Breast epithelium (tissue), 4 donors: ENCODE measurements at regions not wholly inside any gene's neighbourhood (a gene's known extent, or its start where the extent isn't known, plus 50 kb on each side); places are given as distances from the start of the nearest gene placed in this dataset.

Experiments
- DNase-seq, 2 donors: peaks; one replicate each; pipeline ENCODE4 v3.0.0-alpha.2; 2019; ENCODE audit warnings: low spot score in 2 of 2
- H3K27ac ChIP-seq, 2 donors: fragments of 200-600 bp; sonication (generic) in 1 of 2; one replicate each; pipeline ENCODE4 v1.5.1; 2016 to 2019; ENCODE audit warnings: mild to moderate bottlenecking in 1 of 2
- H3K27me3 ChIP-seq, 2 donors: fragments of 200-600 bp; sonication (generic) in 1 of 2; one replicate each; pipeline versions ENCODE4 v1.5.1 to v1.6.0; 2017 to 2019; ENCODE audit warnings: control low read depth in 1 of 2, mild to moderate bottlenecking in 1 of 2
- H3K36me3 ChIP-seq: fragments of 200-600 bp; one replicate; pipeline ENCODE4 v1.5.1; 2019
- H3K4me1 ChIP-seq, 2 donors: fragments of 200-600 bp; sonication (generic); one replicate each; pipeline ENCODE4 v1.5.1; 2016 to 2019; ENCODE audit warnings: control low read depth in 1 of 2
- H3K4me3 ChIP-seq, 3 donors: fragments of 200-600 bp; sonication (generic); 1 replicate in 2 of 3; 2 replicates in 1 of 3; pipeline ENCODE4 v1.5.1; 2016 to 2019; ENCODE audit warnings: mild to moderate bottlenecking in 3 of 3, moderate library complexity in 2 of 3
- H3K9me3 ChIP-seq, 2 donors: fragments of 200-600 bp; sonication (generic) in 1 of 2; one replicate each; pipeline ENCODE4 v1.5.1; 2016 to 2019; ENCODE audit warnings: control low read depth in 1 of 2
- CTCF ChIP-seq, 3 donors: fragments of 450-650 bp; IDR thresholded peaks; one replicate each; pipeline ENCODE4 v1.5.1; 2016 to 2017; ENCODE audit warnings: antibody characterized with exemption in 3 of 3, mild to moderate bottlenecking in 3 of 3, moderate library complexity in 3 of 3
- POLR2A ChIP-seq: fragments of 450-650 bp; IDR thresholded peaks from one replicate; pipeline ENCODE4 v1.6.1; 2016; ENCODE audit warnings: antibody characterized with exemption, mild to moderate bottlenecking, moderate library complexity
- POLR2AphosphoS5 ChIP-seq, 3 donors: sonication (generic); formaldehyde crosslinking; IDR thresholded peaks; one replicate each; pipeline ENCODE4 v1.6.1; 2017; ENCODE audit warnings: antibody characterized with exemption in 3 of 3
- intact Hi-C: fragments of 100-400 bp; cut with DNase I; formaldehyde crosslinking; loops from one replicate; pipeline ENCODE4 v1.15.1; 2023; ENCODE audit warnings: low total_unique reads

DNA sequence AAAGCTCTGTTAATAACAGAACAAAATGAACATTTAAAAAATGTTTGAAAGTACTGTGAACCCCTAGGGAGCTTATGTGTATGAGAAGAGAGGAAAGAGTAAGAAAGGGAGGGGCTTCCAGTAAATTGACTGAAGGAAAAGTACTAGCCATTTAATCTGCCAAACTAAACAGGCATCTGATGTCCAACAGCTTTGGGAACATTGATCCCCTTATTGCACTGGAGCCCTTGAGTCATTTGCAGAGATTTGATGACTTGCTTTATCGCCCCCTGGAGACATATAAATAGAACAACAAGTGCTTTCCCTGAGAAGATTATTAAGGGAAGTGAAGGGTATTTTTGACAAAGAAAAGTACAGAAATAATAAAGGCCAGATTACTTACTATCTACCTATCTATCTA is 319.3 kb upstream of the NOVA1 start:
- Histone ChIP-seq H3K27ac (no peak overlapping the region), H3K4me3 (no peak overlapping the region), H3K36me3 (no peaks in the 10 kb centered on the region), H3K9me3 (no peaks in the 10 kb centered on the region), H3K4me1 (no peaks in the 10 kb centered on the region), H3K27me3 (no peaks in the 10 kb centered on the region)
- intact Hi-C loops: no loop called here
- DNase-seq: no peak
- TF ChIP-seq POLR2A (no peak), CTCF (IDR thresholded peaks at IDR 0.05) (peak in 2 of 3 donors; percentile 33 to 39)

GRCh38 chr14:26925876-26926584 is 328.2 kb upstream of the NOVA1 start:
- Histone ChIP-seq H3K4me1 (no peaks in the 10 kb centered on the region), H3K27me3 (no peaks in the 10 kb centered on the region), H3K9me3 (no peaks in the 10 kb centered on the region), H3K4me3 (no peak overlapping the region), H3K36me3 (no peaks in the 10 kb centered on the region), H3K27ac (no peak overlapping the region)
- no peak for DNase-seq
- intact Hi-C loops: no loop called here
- TF ChIP-seq POLR2A (no peak), POLR2AphosphoS5 (IDR thresholded peaks at IDR 0.05) (no peak), CTCF (IDR thresholded peaks at IDR 0.05) (no peak)

- H3K4me3 ChIP-seq: no peak overlapping the region
Observed at GRCh38 chr14:26926585-26926984, 328.8 kb upstream of the NOVA1 start.

GRCh38 chr14:26928019-26928418 is 330.2 kb upstream of the NOVA1 start:
- TF ChIP-seq CTCF (IDR thresholded peaks at IDR 0.05) (no peak), POLR2AphosphoS5 (IDR thresholded peaks at IDR 0.05) (no peak), POLR2A (no peak)
- Histone ChIP-seq H3K9me3 (no peaks in the 10 kb centered on the region), H3K4me3 (no peak overlapping the region), H3K36me3 (no peaks in the 10 kb centered on the region), H3K27me3 (no peaks in the 10 kb centered on the region), H3K27ac (no peak overlapping the region), H3K4me1 (no peaks in the 10 kb centered on the region)
- no peak for DNase-seq
- intact Hi-C loops: no loop called here

More at GRCh38 chr14:26926585-26926984, 328.8 kb upstream of the NOVA1 start:
- H3K27me3 ChIP-seq: no peaks in the 10 kb centered on the region
- no peaks in the 10 kb centered on the region for H3K9me3 ChIP-seq
- intact Hi-C loops: no loop called here
- DNase-seq: no peak
- H3K27ac ChIP-seq: no peak overlapping the region
- no peaks in the 10 kb centered on the region for H3K36me3 ChIP-seq
- no peak for TF ChIP-seq CTCF (IDR thresholded peaks at IDR 0.05)
- TF ChIP-seq POLR2AphosphoS5 (IDR thresholded peaks at IDR 0.05): no peak
- no peak for TF ChIP-seq POLR2A
- H3K4me1 ChIP-seq: no peaks in the 10 kb centered on the region

GRCh38 chr14:26929361-26929760 is 331.5 kb upstream of the NOVA1 start:
- intact Hi-C loops: no loop called here
- Histone ChIP-seq H3K9me3 (no peaks in the 10 kb centered on the region), H3K27me3 (no peaks in the 10 kb centered on the region), H3K4me3 (no peak overlapping the region), H3K4me1 (no peaks in the 10 kb centered on the region), H3K36me3 (no peaks in the 10 kb centered on the region), H3K27ac (no peak overlapping the region)
- no peak for TF ChIP-seq POLR2A
- no peak for TF ChIP-seq POLR2AphosphoS5 (IDR thresholded peaks at IDR 0.05)
- TF ChIP-seq CTCF (IDR thresholded peaks at IDR 0.05): no peak
- no peak for DNase-seq
